IPS-18a (cell line): ENCODE measurements at regions not wholly inside any gene's neighbourhood (a gene's known extent, or its start where the extent isn't known, plus 50 kb on each side); places are given as distances from the start of the nearest gene placed in this dataset.

ENCODE experiments used
- H3K27ac ChIP-seq: one replicate; pipeline ENCODE4 v1.5.1; 2013; ENCODE audit warnings: low read length
- H3K27me3 ChIP-seq: one replicate; pipeline ENCODE4 v1.6.1; 2013; ENCODE audit warnings: mild to moderate bottlenecking, low read length; ENCODE audit not compliant: control insufficient read depth, insufficient read depth
- H3K36me3 ChIP-seq: one replicate; pipeline ENCODE4 v1.6.1; 2013; ENCODE audit warnings: low read depth, low read length; ENCODE audit not compliant: control insufficient read depth
- H3K4me1 ChIP-seq: one replicate; pipeline ENCODE4 v1.6.1; 2013; ENCODE audit warnings: low read depth, low read length; ENCODE audit not compliant: control insufficient read depth
- H3K4me3 ChIP-seq: one replicate; pipeline ENCODE4 v1.5.1; 2013; ENCODE audit warnings: low read length
- H3K9ac ChIP-seq: one replicate; pipeline ENCODE4 v1.6.1; 2013; ENCODE audit warnings: mild to moderate bottlenecking, low read length, moderate library complexity
- H3K9me3 ChIP-seq: one replicate; pipeline ENCODE4 v1.6.1; 2013; ENCODE audit warnings: low read depth, low read length; ENCODE audit not compliant: control insufficient read depth

DNA sequence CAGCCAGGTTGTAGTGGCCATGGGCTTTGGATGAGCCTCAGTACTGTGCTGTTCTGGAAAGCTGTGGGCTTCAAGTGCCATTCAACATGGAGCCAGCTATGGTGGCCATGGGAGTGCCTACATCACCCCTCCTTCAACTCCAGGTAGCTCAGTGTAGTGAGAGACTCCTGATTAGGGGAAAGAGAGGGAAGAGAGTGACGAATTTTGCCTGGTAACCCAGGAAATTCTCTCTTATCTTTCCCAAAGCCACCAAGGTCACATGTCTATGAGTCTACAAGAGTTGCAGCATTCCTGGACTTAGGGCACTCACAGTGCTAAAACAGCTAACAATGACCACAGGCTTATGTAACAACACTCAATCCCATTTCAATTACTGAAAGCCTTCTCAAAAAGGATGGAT is 81.7 kb upstream of the SPTLC1 start:
- H3K4me1 ChIP-seq, result no peaks in the 10 kb centered on the region
- no peak overlapping the region for H3K4me3 ChIP-seq
- H3K9me3 ChIP-seq, result no peaks in the 10 kb centered on the region
- no peaks in the 10 kb centered on the region for H3K27me3 ChIP-seq
- no peak overlapping the region for H3K27ac ChIP-seq
- H3K36me3 ChIP-seq, result no peaks in the 10 kb centered on the region
- no peak overlapping the region for H3K9ac ChIP-seq

DNA sequence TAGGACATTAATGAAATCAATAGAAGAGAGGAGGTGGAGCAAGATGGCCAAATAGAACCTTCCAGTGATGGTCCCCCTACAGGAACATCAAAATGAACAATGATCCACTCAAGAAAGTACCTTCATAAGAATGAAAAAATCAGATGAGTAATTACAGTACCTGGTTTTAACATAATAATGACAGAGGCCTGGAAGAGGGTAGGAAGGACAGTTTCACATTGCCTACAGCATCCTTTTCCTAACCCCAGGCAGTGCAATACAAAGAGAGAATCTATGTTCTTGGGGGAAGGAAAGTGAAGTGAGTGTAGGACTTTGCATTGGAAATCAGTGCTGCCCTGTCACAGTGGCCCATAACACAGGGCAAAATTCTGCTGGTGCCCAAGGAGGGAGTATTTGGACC is 81.2 kb upstream of the SPTLC1 start:
- Histone ChIP-seq H3K9ac (no peak overlapping the region), H3K4me1 (no peaks in the 10 kb centered on the region), H3K4me3 (no peak overlapping the region), H3K9me3 (no peaks in the 10 kb centered on the region), H3K27ac (no peak overlapping the region), H3K27me3 (no peaks in the 10 kb centered on the region), H3K36me3 (no peaks in the 10 kb centered on the region)

DNA sequence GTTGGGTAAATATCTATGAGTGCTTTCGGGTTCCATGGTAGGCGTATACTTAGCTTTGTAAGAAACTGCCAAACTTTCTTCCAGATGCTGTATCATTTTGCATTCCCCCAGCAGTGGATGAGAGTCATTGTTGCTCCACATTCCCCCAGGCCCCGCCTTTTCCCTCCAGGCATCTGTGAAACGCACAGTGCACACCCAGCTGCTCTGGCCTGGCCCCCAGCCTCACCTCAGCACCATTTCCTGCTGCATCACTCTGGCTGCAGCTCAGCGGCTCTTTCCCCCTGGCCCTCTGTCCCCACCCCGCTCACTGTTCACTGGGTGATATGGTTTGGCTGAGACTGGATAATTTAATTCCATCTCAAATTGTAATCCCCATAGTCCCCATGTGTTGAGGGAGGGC is 76.6 kb upstream of the SPTLC1 start:
- H3K9ac ChIP-seq, result no peak overlapping the region
- no peak overlapping the region for H3K27ac ChIP-seq
- H3K27me3 ChIP-seq, result no peaks in the 10 kb centered on the region
- no peaks in the 10 kb centered on the region for H3K36me3 ChIP-seq
- H3K9me3 ChIP-seq, result no peaks in the 10 kb centered on the region
- no peaks in the 10 kb centered on the region for H3K4me1 ChIP-seq
- H3K4me3 ChIP-seq, result no peak overlapping the region

DNA sequence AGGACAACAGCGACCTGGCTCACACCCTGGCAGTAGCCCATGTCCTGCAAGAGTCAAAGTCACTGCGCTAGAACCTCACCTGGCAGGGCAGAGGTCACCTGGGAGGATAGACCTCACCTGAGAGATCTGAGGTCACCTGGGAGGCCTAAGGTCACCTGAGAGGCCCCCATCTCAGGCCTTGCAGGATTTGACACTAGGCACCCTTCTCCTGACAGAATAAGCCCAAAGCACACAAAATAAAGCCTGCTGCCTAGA is 75.2 kb upstream of the SPTLC1 start:
- Histone ChIP-seq H3K27me3 (no peaks in the 10 kb centered on the region), H3K4me3 (no peak overlapping the region), H3K4me1 (no peaks in the 10 kb centered on the region), H3K9me3 (no peaks in the 10 kb centered on the region), H3K9ac (no peak overlapping the region), H3K36me3 (no peaks in the 10 kb centered on the region), H3K27ac (no peak overlapping the region)

DNA sequence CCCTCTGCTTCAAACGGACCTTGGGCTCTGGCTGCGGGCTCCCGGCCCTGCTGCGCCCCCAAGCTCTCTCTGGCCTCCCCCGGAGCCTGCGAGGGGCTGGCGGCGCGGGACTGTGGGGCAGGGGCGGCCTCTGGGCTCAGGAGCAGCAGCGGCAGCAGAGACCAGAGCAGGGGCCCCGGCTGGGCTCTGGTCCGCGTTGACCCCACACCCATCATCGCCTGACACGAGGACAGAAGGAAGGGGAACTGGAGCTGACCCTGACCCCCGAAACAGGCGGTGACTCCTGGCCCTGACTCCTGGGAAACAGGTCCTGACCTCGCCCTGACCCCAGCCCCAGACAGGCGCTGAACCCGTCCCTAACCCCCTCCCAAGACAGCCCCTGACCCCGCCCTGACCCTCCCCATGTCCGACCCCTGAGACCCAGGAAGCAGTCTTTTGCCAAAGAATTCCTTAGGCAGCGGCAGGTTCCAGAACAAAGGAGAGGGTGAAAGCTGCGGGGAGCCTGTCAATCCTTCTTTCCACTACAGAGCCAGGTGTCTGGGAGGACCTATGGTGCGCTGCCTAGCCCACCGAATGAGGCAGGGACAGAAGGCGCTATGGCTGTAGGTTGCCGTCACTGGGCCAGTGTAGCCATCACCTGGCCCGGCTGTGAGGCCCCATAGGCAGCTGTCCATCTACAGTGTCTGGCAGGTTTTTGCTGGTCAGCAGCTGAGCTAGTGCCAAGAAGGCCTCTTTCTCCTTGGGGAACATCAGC is 74.7 kb upstream of the SPTLC1 start:
- Histone ChIP-seq H3K27me3 (no peaks in the 10 kb centered on the region), H3K9me3 (no peaks in the 10 kb centered on the region), H3K4me3 (no peak overlapping the region), H3K27ac (no peak overlapping the region), H3K9ac (no peak overlapping the region), H3K36me3 (no peaks in the 10 kb centered on the region), H3K4me1 (no peaks in the 10 kb centered on the region)

DNA sequence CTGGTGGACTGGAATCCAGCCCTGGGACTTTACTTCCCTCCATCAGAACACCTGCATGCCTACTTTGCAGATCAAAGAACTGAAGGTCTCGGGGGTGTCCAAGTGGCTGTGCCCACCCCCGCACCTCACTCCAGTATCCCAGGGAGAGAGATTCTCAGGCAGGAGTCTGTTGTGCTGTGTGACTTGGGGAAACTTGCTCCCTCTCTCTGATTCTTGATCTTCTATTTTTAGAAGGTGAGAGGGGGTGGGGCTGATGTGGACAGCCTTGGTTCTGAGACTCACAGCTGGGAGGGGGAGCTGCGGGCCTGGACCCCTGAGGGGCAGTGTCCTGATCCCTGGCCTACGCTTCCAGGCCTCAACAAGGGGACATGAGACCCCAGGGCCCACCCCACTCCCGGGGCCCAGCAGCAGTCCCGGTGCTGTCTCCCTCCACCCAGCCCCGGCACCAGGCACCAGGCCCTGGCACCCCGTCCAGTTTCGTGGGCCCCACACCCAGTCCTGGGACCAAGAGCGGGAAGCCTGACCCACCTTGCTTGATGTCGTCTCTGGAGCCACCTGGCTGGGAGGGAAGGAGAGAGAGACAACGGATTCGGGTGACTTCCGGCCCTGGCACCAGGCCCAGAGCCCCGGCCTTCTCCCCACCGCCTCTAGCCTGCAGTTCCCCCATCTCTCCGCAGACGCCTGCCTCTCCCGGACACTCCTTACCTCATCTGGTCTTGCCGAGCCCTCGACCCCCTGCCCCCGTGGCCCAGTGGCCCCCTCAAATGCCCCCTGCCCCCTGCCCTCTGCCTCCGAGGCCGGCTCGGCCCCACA is 74.0 kb upstream of the SPTLC1 start:
- Histone ChIP-seq H3K36me3 (no peaks in the 10 kb centered on the region), H3K9me3 (no peaks in the 10 kb centered on the region), H3K9ac (no peak overlapping the region), H3K4me3 (no peak overlapping the region), H3K4me1 (no peaks in the 10 kb centered on the region), H3K27ac (no peak overlapping the region), H3K27me3 (no peaks in the 10 kb centered on the region)

DNA sequence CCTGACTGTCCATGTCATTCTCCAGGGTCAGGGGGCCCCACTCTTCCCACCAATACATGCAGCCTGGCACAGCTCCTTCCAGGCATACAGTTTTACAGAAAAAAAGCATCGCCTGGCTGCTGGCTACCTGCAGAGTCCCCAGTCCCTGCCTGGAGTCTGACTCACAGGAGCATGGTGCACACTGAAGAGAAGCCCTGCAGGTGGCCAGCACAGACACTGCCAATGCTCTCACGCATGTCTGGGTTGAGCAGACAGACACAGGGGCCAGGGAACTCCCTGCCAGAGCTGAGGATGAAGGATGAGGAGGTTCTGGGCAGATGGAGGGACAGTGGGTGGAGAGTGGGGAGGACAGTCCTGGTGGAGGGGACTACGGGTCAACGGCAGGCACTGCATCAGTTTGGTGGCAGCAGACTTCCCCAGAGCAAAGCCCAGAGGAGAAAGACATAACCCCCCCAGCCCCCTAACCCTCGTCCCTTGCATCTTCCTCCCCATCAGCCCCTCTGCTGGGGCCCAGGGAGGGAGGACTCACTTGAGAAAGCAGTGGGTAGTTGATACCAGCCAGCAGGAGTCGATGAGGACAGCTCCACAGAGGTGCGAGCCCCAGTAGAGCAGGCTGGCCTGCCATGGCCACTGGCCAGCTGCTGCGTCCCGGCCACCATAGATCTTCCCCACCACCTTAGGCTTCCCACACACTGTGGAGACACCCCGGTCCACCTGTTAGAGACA is 72.9 kb upstream of the SPTLC1 start:
- Histone ChIP-seq H3K4me3 (no peak overlapping the region), H3K9ac (no peak overlapping the region), H3K4me1 (no peaks in the 10 kb centered on the region)

DNA sequence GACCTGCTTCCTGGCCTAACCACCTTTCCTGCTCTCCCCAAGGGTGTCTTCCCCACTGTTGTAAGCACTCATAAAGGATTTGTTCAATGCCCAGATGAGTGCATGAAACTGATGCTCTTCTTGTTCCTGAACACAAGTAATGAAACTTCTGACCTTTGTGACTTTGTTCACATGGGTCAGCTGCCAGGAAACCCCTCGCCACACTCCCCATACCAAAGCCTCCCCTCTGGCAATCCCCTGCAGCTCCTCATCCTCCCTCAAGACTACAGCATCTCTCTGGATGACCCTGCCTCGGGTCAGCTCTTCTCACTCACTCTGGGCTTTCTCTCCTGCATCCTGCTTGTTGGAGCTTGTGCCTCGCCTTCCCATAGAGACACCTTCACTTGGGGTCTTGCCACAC is 72.2 kb upstream of the SPTLC1 start:
- no peaks in the 10 kb centered on the region for H3K36me3 ChIP-seq
- no peaks in the 10 kb centered on the region for H3K27me3 ChIP-seq
- H3K9ac ChIP-seq, result no peak overlapping the region
- H3K4me1 ChIP-seq, result no peaks in the 10 kb centered on the region
- no peak overlapping the region for H3K27ac ChIP-seq
- no peaks in the 10 kb centered on the region for H3K9me3 ChIP-seq
- H3K4me3 ChIP-seq, result no peak overlapping the region

More for the DNA sequence above, 72.9 kb upstream of the SPTLC1 start:
- Histone ChIP-seq H3K27ac (no peak overlapping the region), H3K27me3 (no peaks in the 10 kb centered on the region), H3K36me3 (no peaks in the 10 kb centered on the region), H3K9me3 (no peaks in the 10 kb centered on the region)

DNA sequence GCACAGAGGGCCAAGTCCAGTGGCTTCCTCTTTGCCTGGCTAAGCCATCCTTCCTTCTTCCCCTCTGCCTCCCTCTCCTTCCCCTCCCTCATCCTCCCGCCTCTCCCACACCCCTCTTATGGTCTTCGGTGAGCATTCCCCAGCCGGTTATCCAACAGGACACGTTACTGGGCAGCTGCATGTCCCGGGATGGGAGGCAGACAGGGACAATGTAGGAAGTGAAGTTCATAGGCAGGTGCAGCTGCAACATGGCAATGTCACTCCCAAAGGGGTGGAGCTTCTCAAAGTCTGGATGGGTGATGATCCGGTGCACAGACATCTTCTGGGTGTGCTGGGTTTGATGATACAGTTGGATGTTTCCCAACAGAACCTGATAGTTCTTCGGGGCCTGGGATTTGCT is 71.4 kb upstream of the SPTLC1 start:
- H3K27ac ChIP-seq, result no peak overlapping the region
- H3K9ac ChIP-seq, result no peak overlapping the region
- H3K4me3 ChIP-seq, result no peak overlapping the region
- H3K36me3 ChIP-seq, result no peaks in the 10 kb centered on the region
- no peaks in the 10 kb centered on the region for H3K27me3 ChIP-seq
- no peaks in the 10 kb centered on the region for H3K4me1 ChIP-seq
- H3K9me3 ChIP-seq, result no peaks in the 10 kb centered on the region

DNA sequence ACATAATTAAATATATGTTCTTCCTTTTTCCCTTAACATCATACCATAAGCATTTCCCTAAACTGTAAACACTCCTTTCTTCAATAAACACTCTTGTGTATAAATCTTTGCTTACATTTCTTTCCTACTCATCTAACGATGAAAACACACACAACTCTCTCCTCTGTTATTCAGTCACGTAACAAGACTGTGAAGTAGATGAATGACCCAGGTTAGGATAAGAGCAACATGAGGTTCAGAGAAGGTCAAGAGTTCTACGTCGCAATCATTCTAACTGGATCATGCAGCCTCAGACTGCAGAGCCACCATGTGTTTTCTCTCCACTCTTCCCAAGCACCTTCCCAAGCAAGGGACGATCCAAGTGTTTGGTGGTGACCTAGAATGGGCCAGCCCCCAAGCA is 70.5 kb upstream of the SPTLC1 start:
- H3K27me3 ChIP-seq, result no peaks in the 10 kb centered on the region
- no peak overlapping the region for H3K9ac ChIP-seq
- no peaks in the 10 kb centered on the region for H3K9me3 ChIP-seq
- no peak overlapping the region for H3K4me3 ChIP-seq
- no peaks in the 10 kb centered on the region for H3K36me3 ChIP-seq
- H3K4me1 ChIP-seq, result no peaks in the 10 kb centered on the region
- H3K27ac ChIP-seq, result no peak overlapping the region

DNA sequence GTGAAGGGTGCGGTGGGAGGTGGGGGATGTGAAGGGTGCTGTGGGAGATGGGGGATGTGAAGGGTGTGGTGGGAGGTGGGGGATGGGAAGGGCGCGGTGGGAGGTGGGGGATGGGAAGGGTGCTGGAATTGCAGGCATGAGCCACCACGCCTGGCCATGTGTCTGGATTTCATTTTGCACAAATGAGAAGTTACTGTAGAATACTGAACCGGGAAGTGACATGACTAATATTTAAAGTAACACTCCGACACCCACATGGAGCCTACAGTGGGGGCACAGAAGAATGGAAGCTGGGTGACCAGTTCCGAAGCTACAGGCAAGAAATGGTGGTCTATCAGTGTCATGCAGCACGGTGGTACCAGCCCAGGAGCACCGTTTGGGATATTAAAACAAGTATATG is 69.9 kb upstream of the SPTLC1 start:
- H3K27ac ChIP-seq, result no peak overlapping the region
- no peaks in the 10 kb centered on the region for H3K36me3 ChIP-seq
- H3K27me3 ChIP-seq, result no peaks in the 10 kb centered on the region
- H3K4me3 ChIP-seq, result no peak overlapping the region
- H3K9me3 ChIP-seq, result no peaks in the 10 kb centered on the region
- no peak overlapping the region for H3K9ac ChIP-seq
- H3K4me1 ChIP-seq, result no peaks in the 10 kb centered on the region
